HCT116 (cell line): ENCODE measurements at regions not wholly inside any gene's neighbourhood (a gene's known extent, or its start where the extent isn't known, plus 50 kb on each side); places are given as distances from the start of the nearest gene placed in this dataset.

Experiments
- ATAC-seq: fragments of 200-7000 bp; cut with Tn5 transposase; 2 replicates; pipeline ENCODE4 v1.9.1; 2020; ENCODE audit warnings: mild to moderate bottlenecking, moderate library complexity
- BruUV-seq: library from RNA; stranded (reverse); fragments of 400-500 nt; replicated peaks from 2 replicates; lab custom pipeline; 2021; lab: Mats Ljungman, UMichigan
- CTCF ChIA-PET: fragments of 300-600 bp; sonication (Branson Sonifier 250); formaldehyde crosslinking; loops from one replicate; lab custom pipeline; 2021; ENCODE audit warnings: antibody characterized with exemption; lab: Charles Lee
- POLR2A ChIA-PET: fragments of 300-600, 350-600 bp; sonication (Branson Sonifier 250); formaldehyde crosslinking; loops from one replicate; lab custom pipeline; 2021; ENCODE audit warnings: antibody characterized with exemption; lab: Charles Lee
- RAD21 ChIA-PET, 2 experiments: fragments of 300-600 bp; sonication (Branson Sonifier 250); formaldehyde crosslinking; loops; one replicate each; lab custom pipeline; 2023; ENCODE audit warnings: low total read pairs in 2 of 2; ENCODE audit not compliant: uncharacterized antibody in 2 of 2, unreplicated experiment in 2 of 2, low non-redundant PET in 1 of 2; lab: Charles Lee
- DNase-seq: peaks from one replicate; pipeline ENCODE4 v3.0.0-alpha.2; 2010; ENCODE audit warnings: low read depth, low spot score
- H2AFZ ChIP-seq: fragments of 200-600 bp; shearing (Covaris generic), sonication (generic); 2 replicates; pipeline ENCODE4 v1.6.1; 2017; ENCODE audit warnings: low read depth, mixed run types, mixed read lengths, antibody characterized with exemption, low read length; ENCODE audit not compliant: poor library complexity, severe bottlenecking
- H3K27ac ChIP-seq: 2 replicates; pipeline ENCODE4 v1.5.1; 2012; ENCODE audit warnings: low read depth, low read length
- H3K27me3 ChIP-seq: fragments of 200-600 bp; sonication (generic); 2 replicates; pipeline ENCODE4 v1.6.1; 2016; ENCODE audit warnings: mixed run types, low read length, mixed read lengths; ENCODE audit not compliant: insufficient read depth
- H3K36me3 ChIP-seq, 2 experiments: fragments of 200-500 bp in 1 of 2; fragments of 200-600 bp in 1 of 2; sonication (Bioruptor generic) in 1 of 2; sonication (generic) in 1 of 2; 2 replicates each; pipeline versions ENCODE4 v1.5.1 to v1.6.1; 2014 to 2016; ENCODE audit warnings: low read length in 2 of 2, inconsistent platforms in 1 of 2, mixed read lengths in 1 of 2, mixed run types in 1 of 2; ENCODE audit not compliant: insufficient read depth in 2 of 2, control insufficient read depth in 1 of 2
- H3K4me1 ChIP-seq, 2 experiments: fragments of 200-600 bp in 1 of 2; sonication (generic) in 1 of 2; 2 replicates each; pipeline versions ENCODE4 v1.5.1 to v1.6.1; 2012 to 2017; ENCODE audit warnings: low read length in 2 of 2, inconsistent platforms in 1 of 2, mild to moderate bottlenecking in 1 of 2, mixed read lengths in 1 of 2, mixed run types in 1 of 2, moderate library complexity in 1 of 2; ENCODE audit not compliant: insufficient read depth in 2 of 2, control insufficient read depth in 1 of 2
- H3K4me2 ChIP-seq: fragments of 200-600 bp; sonication (generic); 2 replicates; pipeline ENCODE4 v1.6.1; 2017; ENCODE audit warnings: mixed run types, low read length, mixed read lengths
- H3K4me3 ChIP-seq, 2 experiments: fragments of 200-600 bp in 1 of 2; sonication (generic) in 1 of 2; replicated peaks in 1 of 2; 2 replicates each; pipeline ENCODE4 v1.5.1; 2011 to 2016; ENCODE audit warnings: low read length in 2 of 2, control low read depth in 1 of 2, low read depth in 1 of 2, mild to moderate bottlenecking in 1 of 2, mixed read lengths in 1 of 2, mixed run types in 1 of 2
- H3K79me2 ChIP-seq: fragments of 200-600 bp; sonication (generic); 2 replicates; pipeline ENCODE4 v1.6.1; 2017; ENCODE audit warnings: mild to moderate bottlenecking, mixed run types, low read length, moderate library complexity, mixed read lengths; ENCODE audit not compliant: insufficient read depth
- H3K9ac ChIP-seq: fragments of 200-600 bp; sonication (generic); 2 replicates; pipeline ENCODE4 v1.6.1; 2016; ENCODE audit warnings: low read length, mixed read lengths
- H3K9me2 ChIP-seq: fragments of 200-600 bp; sonication (generic), shearing (Covaris generic); 2 replicates; pipeline ENCODE4 v1.6.1; 2017; ENCODE audit warnings: mixed run types, mild to moderate bottlenecking, moderate library complexity; ENCODE audit not compliant: insufficient read depth
- H3K9me3 ChIP-seq, 2 experiments: fragments of 200-500 bp in 1 of 2; fragments of 200-600 bp in 1 of 2; sonication (Bioruptor generic) in 1 of 2; sonication (generic) in 1 of 2; 2 replicates each; pipeline ENCODE4 v1.6.1; 2014 to 2017; ENCODE audit warnings: low read length in 2 of 2, mixed read lengths in 2 of 2, inconsistent platforms in 1 of 2, low read depth in 1 of 2, mild to moderate bottlenecking in 1 of 2, mixed run types in 1 of 2, moderate library complexity in 1 of 2; ENCODE audit not compliant: control insufficient read depth in 1 of 2, insufficient read depth in 1 of 2
- H4K20me1 ChIP-seq: fragments of 200-600 bp; sonication (generic), shearing (Covaris generic); 2 replicates; pipeline ENCODE4 v1.6.1; 2017; ENCODE audit warnings: mixed run types, mild to moderate bottlenecking, moderate library complexity; ENCODE audit not compliant: insufficient read depth
- ATF3 ChIP-seq: IDR thresholded peaks from 2 replicates; pipeline ENCODE4 v1.6.1; 2012
- CBX3 ChIP-seq: IDR thresholded peaks from 2 replicates; pipeline ENCODE4 v1.6.1; 2012; ENCODE audit warnings: low read depth
- CTCF ChIP-seq, 3 experiments: fragments of 200-600 bp in 1 of 3; sonication (generic) in 1 of 3; IDR thresholded peaks in 2 of 3; conservative IDR thresholded peaks in 1 of 3; 2 replicates each; pipeline ENCODE4 v1.5.1; 2012 to 2017; ENCODE audit warnings: low read depth in 2 of 3, low read length in 2 of 3, antibody characterized with exemption in 1 of 3, borderline replicate concordance in 1 of 3, control low read depth in 1 of 3, mild to moderate bottlenecking in 1 of 3, mixed read lengths in 1 of 3, mixed run types in 1 of 3, moderate library complexity in 1 of 3; ENCODE audit not compliant: insufficient read depth in 1 of 3
- ELF1 ChIP-seq: IDR thresholded peaks from 2 replicates; pipeline ENCODE4 v1.6.1; 2012; ENCODE audit warnings: low read depth, borderline replicate concordance
- EZH2 ChIP-seq: fragments of 200-600 bp; sonication (generic); IDR thresholded peaks from 2 replicates; pipeline ENCODE4 v1.6.1; 2017; ENCODE audit warnings: antibody characterized with exemption, mixed run types
- EZH2phosphoT487 ChIP-seq: fragments of 200-600 bp; IDR thresholded peaks from 2 replicates; pipeline ENCODE4 v1.6.1; 2018; ENCODE audit warnings: antibody characterized with exemption, borderline replicate concordance
- FOSL1 ChIP-seq: IDR thresholded peaks from 2 replicates; pipeline ENCODE4 v1.6.1; 2012; ENCODE audit warnings: low read depth
- JUND ChIP-seq: IDR thresholded peaks from 2 replicates; pipeline ENCODE4 v1.6.1; 2012
- MAX ChIP-seq: IDR thresholded peaks from 2 replicates; pipeline ENCODE4 v1.6.1; 2012
- POLR2A ChIP-seq: IDR thresholded peaks from 2 replicates; pipeline ENCODE4 v1.7.0; 2011; ENCODE audit warnings: borderline replicate concordance; ENCODE audit not compliant: insufficient read depth, insufficient read length; ENCODE audit errors: extremely low read depth
- POLR2AphosphoS5 ChIP-seq: IDR thresholded peaks from 2 replicates; pipeline ENCODE4 v1.6.1; 2011; ENCODE audit warnings: mild to moderate bottlenecking, low read depth, low read length, moderate library complexity
- REST ChIP-seq: IDR thresholded peaks from 2 replicates; pipeline ENCODE4 v1.6.1; 2012; ENCODE audit warnings: low read depth
- SIN3A ChIP-seq: IDR thresholded peaks from 2 replicates; pipeline ENCODE4 v1.6.1; 2012; ENCODE audit warnings: low read depth
- SRF ChIP-seq: IDR thresholded peaks from 2 replicates; pipeline ENCODE4 v1.6.1; 2012; ENCODE audit warnings: low read depth
- TCF7L2 ChIP-seq: IDR thresholded peaks from 2 replicates; pipeline ENCODE4 v1.7.0; 2011; ENCODE audit warnings: borderline replicate concordance, inconsistent platforms; ENCODE audit not compliant: insufficient read depth, insufficient read length; ENCODE audit errors: extremely low read depth
- ZBTB33 ChIP-seq: IDR thresholded peaks from 2 replicates; pipeline ENCODE4 v1.6.1; 2011; ENCODE audit warnings: mild to moderate bottlenecking, low read length, moderate library complexity; ENCODE audit not compliant: insufficient replicate concordance; ENCODE audit errors: extremely low read depth
- ZNF274 ChIP-seq: fragments of 200-500 bp; sonication (Bioruptor generic); IDR thresholded peaks from 2 replicates; pipeline ENCODE4 v1.6.1; 2014; ENCODE audit warnings: mild to moderate bottlenecking, low read depth, low read length, inconsistent platforms
- intact Hi-C: fragments of 100-400 bp; cut with micrococcal nuclease; formaldehyde crosslinking; loops from 2 replicates; pipeline ENCODE4 v1.10.0; 2022

GRCh38 chr2:215765729-215766360 is 247.5 kb downstream of the MREG start:
- POLR2A ChIA-PET = no interaction called here
- BruUV-seq = no TSS peak
- H2AFZ ChIP-seq = no peak overlapping the region
- no peaks in the 10 kb centered on the region for H3K4me1 ChIP-seq
- H4K20me1 ChIP-seq = no peaks in the 10 kb centered on the region; the same call in 1 of the 2 replicates
- DNase-seq = no peak
- H3K4me2 ChIP-seq = no peak overlapping the region
- H3K9ac ChIP-seq = no peak overlapping the region
- RAD21 ChIA-PET = no interaction called here
- H3K9me3 ChIP-seq = no peaks in the 10 kb centered on the region
- H3K4me3 ChIP-seq = no peak overlapping the region
- no peaks in the 10 kb centered on the region for H3K27me3 ChIP-seq
- no peaks in the 10 kb centered on the region for H3K79me2 ChIP-seq
- ATAC-seq = no peak
- CTCF ChIA-PET = no interaction called here
- intact Hi-C loops = no loop called here
- TF ChIP-seq ZNF274 = no peak
- TF ChIP-seq TCF7L2 = no peak
- TF ChIP-seq ZBTB33 = no peak
- no peak for TF ChIP-seq ATF3
- TF ChIP-seq SIN3A = no peak
- TF ChIP-seq MAX = no peak
- no peak for TF ChIP-seq CTCF (IDR thresholded peaks at IDR 0.05 in 2 of 3, conservative IDR thresholded peaks at IDR 0.05 in 1 of 3; ENCODE audit: borderline replicate concordance in 1 of 3, insufficient read depth in 1 of 3, low read depth in 2 of 3, low read length in 2 of 3)
- TF ChIP-seq ELF1 = no peak
- no peak for TF ChIP-seq EZH2phosphoT487
- no peak for TF ChIP-seq POLR2AphosphoS5
- TF ChIP-seq POLR2A = no peak
- no peak for TF ChIP-seq EZH2
- no peak for TF ChIP-seq JUND
- TF ChIP-seq SRF = no peak
- TF ChIP-seq CBX3 = no peak
- no peak for TF ChIP-seq REST
- no peak for TF ChIP-seq FOSL1
- H3K36me3 ChIP-seq = no peaks in the 10 kb centered on the region
- no peak overlapping the region for H3K27ac ChIP-seq
- no peaks in the 10 kb centered on the region for H3K9me2 ChIP-seq
